HG02798 (cell line): ENCODE measurements at regions not wholly inside any gene's neighbourhood (a gene's known extent, or its start where the extent isn't known, plus 50 kb on each side); places are given as distances from the start of the nearest gene placed in this dataset.
A peak's percentile ranks its signal among the peaks of the same experiment; 100 is the strongest.

Experiments
- ATAC-seq: cut with Tn5 transposase; IDR thresholded peaks from one replicate; pipeline ENCODE4 v1.9.1; 2021; ENCODE audit warnings: mild to moderate bottlenecking; ENCODE audit not compliant: unreplicated experiment, poor library complexity

- no peak for ATAC-seq
These were observed 247.8 kb downstream of the BCL2 start for GRCh38 chr18:63071701-63072141.

- ATAC-seq: no peak
These were observed 248.6 kb downstream of the BCL2 start for GRCh38 chr18:63070767-63071502.

- no peak for ATAC-seq
These were observed 250.1 kb downstream of the BCL2 start for GRCh38 chr18:63069496-63069895.

GRCh38 chr18:63067939-63068338 lies 251.6 kb downstream of the BCL2 start:
- no peak for ATAC-seq

- no peak for ATAC-seq
These were observed 254.4 kb downstream of the BCL2 start for GRCh38 chr18:63065172-63065571.

- ATAC-seq: no peak
These were observed 256.4 kb downstream of the BCL2 start for GRCh38 chr18:63063171-63063570.

- ATAC-seq: no peak
These were observed 257.3 kb downstream of the BCL2 start for GRCh38 chr18:63062246-63062645.

- ATAC-seq: no peak
These were observed 258.3 kb downstream of the BCL2 start for GRCh38 chr18:63061303-63061702.

GRCh38 chr18:63058521-63058920 lies 261.0 kb downstream of the BCL2 start:
- ATAC-seq: no peak

- ATAC-seq: no peak
These were observed 261.9 kb downstream of the BCL2 start for GRCh38 chr18:63057707-63058106.

GRCh38 chr18:63054901-63055584 lies 264.5 kb downstream of the BCL2 start:
- no peak for ATAC-seq

GRCh38 chr18:63051928-63052327 lies 267.6 kb downstream of the BCL2 start:
- no peak for ATAC-seq

GRCh38 chr18:63050667-63051395 lies 268.7 kb downstream of the BCL2 start:
- ATAC-seq: peak; percentile 51

- no peak for ATAC-seq
These were observed 273.2 kb downstream of the BCL2 start for GRCh38 chr18:63046375-63046774.

- no peak for ATAC-seq
These were observed 276.1 kb downstream of the BCL2 start for GRCh38 chr18:63043516-63043915.

GRCh38 chr18:63042351-63042750 lies 277.2 kb downstream of the BCL2 start:
- ATAC-seq: no peak

- ATAC-seq: peak; percentile 79
These were observed 278.7 kb downstream of the BCL2 start for GRCh38 chr18:63040788-63041410.

- no peak for ATAC-seq
These were observed 282.1 kb downstream of the BCL2 start for GRCh38 chr18:63037491-63037890.

- ATAC-seq: no peak
These were observed 288.2 kb downstream of the BCL2 start for GRCh38 chr18:63031375-63031774.
